Psoas muscle (tissue), 7 donors: ENCODE measurements at regions not wholly inside any gene's neighbourhood (a gene's known extent, or its start where the extent isn't known, plus 50 kb on each side); places are given as distances from the start of the nearest gene placed in this dataset.

Source experiments
- ATAC-seq, 4 donors: fragments of 200-7000 bp; cut with Tn5 transposase; one replicate each; pipeline ENCODE4 v1.9.1; 2020; ENCODE audit warnings: moderate library complexity in 3 of 4, mild to moderate bottlenecking in 2 of 4
- DNase-seq, 2 donors: peaks; one replicate each; pipeline ENCODE4 v3.0.0-alpha.2; 2020
- H3K27ac ChIP-seq: fragments of 200-600 bp; one replicate; pipeline ENCODE4 v1.8.0; 2022
- H3K27me3 ChIP-seq, 3 donors: fragments of 200-600 bp in 1 of 3; one replicate each; pipeline versions ENCODE4 v1.6.1 to v1.8.0; 2013 to 2022; ENCODE audit warnings: low read length in 2 of 3, mild to moderate bottlenecking in 2 of 3, moderate library complexity in 1 of 3; ENCODE audit not compliant: insufficient read depth in 3 of 3
- H3K36me3 ChIP-seq, 2 donors: fragments of 200-600 bp in 1 of 2; one replicate each; pipeline versions ENCODE4 v1.6.1 to v1.8.0; 2013 to 2022; ENCODE audit warnings: low read depth in 1 of 2, mild to moderate bottlenecking in 1 of 2, moderate library complexity in 1 of 2; ENCODE audit not compliant: insufficient read depth in 1 of 2
- H3K4me1 ChIP-seq: fragments of 200-600 bp; one replicate; pipeline ENCODE4 v1.8.0; 2022
- H3K4me3 ChIP-seq: fragments of 200-600 bp; one replicate; pipeline ENCODE4 v1.8.0; 2022; ENCODE audit warnings: mild to moderate bottlenecking
- H3K9me3 ChIP-seq: fragments of 200-600 bp; one replicate; pipeline ENCODE4 v1.8.0; 2022
- CTCF ChIP-seq: fragments of 200-600 bp; IDR thresholded peaks from one replicate; pipeline ENCODE4 v1.8.0; 2022; ENCODE audit warnings: antibody characterized with exemption
- WGBS, 3 donors: extraction: QIAGEN DNeasy Blood & Tissue Kit; methylation state at CpG; one replicate each; pipeline versions ENCODE4 v1.1.6 to v1.1.7; 2013; 5-methylcytosine and 5-hydroxymethylcytosine counted together
- intact Hi-C, 2 donors: fragments of 100-400 bp; cut with DNase I; formaldehyde crosslinking; loops; one replicate each; pipeline versions ENCODE4 v1.11.0 to v1.14.2; 2022
- donor health status: healthy with polysubstance abuse.
- donor health status: DM: no; HTN: no; CAD: no; lungs with moderate emphysema.
- donor health status: Bipolar disorder and iron deficiency.
- donor health status: healthy.
- donor health status: DM: yes; HTN: yes; CAD: no.
- donor health status: DM: no; HTN: no; CAD: no.
- donor health status: DM: yes; HTN: yes; CAD: no.

- H3K9me3 ChIP-seq = no peaks in the 10 kb centered on the region
- H3K27me3 ChIP-seq = no peaks in the 10 kb centered on the region
- TF ChIP-seq CTCF = no peak
- WGBS, 3 donors = 79 to 88% (median 83%) methylated on average over 1 of the region's 1 CpG
- DNase-seq (no peak), ATAC-seq (no peak)
- no peaks in the 10 kb centered on the region for H3K36me3 ChIP-seq
- no peak overlapping the region for H3K4me3 ChIP-seq
- no peaks in the 10 kb centered on the region for H3K4me1 ChIP-seq
- H3K27ac ChIP-seq = no peak overlapping the region
- intact Hi-C loops = no loop called here
Measured at GRCh38 chr5:117461403-117461802, 886.8 kb upstream of the SEMA6A start.

- WGBS, 3 donors = 93 to 98% (median 97%) methylated on average over 1 of the region's 1 CpG
- H3K36me3 ChIP-seq = no peaks in the 10 kb centered on the region
- no peak for ATAC-seq
- H3K27ac ChIP-seq = no peak overlapping the region
- H3K9me3 ChIP-seq = no peaks in the 10 kb centered on the region
- no peak for TF ChIP-seq CTCF
- no peak for DNase-seq
- H3K4me3 ChIP-seq = no peak overlapping the region
- H3K4me1 ChIP-seq = no peaks in the 10 kb centered on the region
- no peaks in the 10 kb centered on the region for H3K27me3 ChIP-seq
- intact Hi-C loops = no loop called here
Measured at GRCh38 chr5:117457656-117458055, 883.0 kb upstream of the SEMA6A start.

- WGBS, 3 donors = 40 to 46% (median 44%) methylated on average over 4 of the region's 4 CpGs
- DNase-seq = no peak
- H3K27me3 ChIP-seq = no peaks in the 10 kb centered on the region
- intact Hi-C loops = no loop called here
- ATAC-seq = no peak
- TF ChIP-seq CTCF = no peak
- H3K27ac ChIP-seq = no peak overlapping the region
- H3K4me1 ChIP-seq = no peaks in the 10 kb centered on the region
- H3K9me3 ChIP-seq = no peaks in the 10 kb centered on the region
- no peak overlapping the region for H3K4me3 ChIP-seq
- H3K36me3 ChIP-seq = no peaks in the 10 kb centered on the region
Measured at GRCh38 chr5:117456866-117457470, 882.3 kb upstream of the SEMA6A start.

GRCh38 chr5:117455236-117456233 lies 880.9 kb upstream of the SEMA6A start:
- Histone ChIP-seq H3K4me1 (no peaks in the 10 kb centered on the region), H3K9me3 (no peaks in the 10 kb centered on the region), H3K36me3 (no peaks in the 10 kb centered on the region), H3K4me3 (no peak overlapping the region), H3K27ac (no peak overlapping the region), H3K27me3 (no peaks in the 10 kb centered on the region)
- DNase-seq (peak in 1 of 2 donors; percentile 23), ATAC-seq (no peak)
- no peak for TF ChIP-seq CTCF
- intact Hi-C loops = no loop called here
- 76 to 78% (median 76%) methylated on average over 21 of the region's 21 CpGs for WGBS, 3 donors
